Neural progenitor cell (in vitro differentiated cells): ENCODE measurements at regions not wholly inside any gene's neighbourhood (a gene's known extent, or its start where the extent isn't known, plus 50 kb on each side); places are given as distances from the start of the nearest gene placed in this dataset.

Experiments used
- EZH2 ChIP-seq: fragments of 200-600 bp; sonication (generic); IDR thresholded peaks from 2 replicates; pipeline ENCODE4 v1.6.1; 2017; ENCODE audit warnings: antibody characterized with exemption, mild to moderate bottlenecking, moderate library complexity
- TF ChIP-seq, protein P1 (sequence below): fragments of 200-600 bp; sonication (generic); IDR thresholded peaks from 2 replicates; pipeline ENCODE4 v1.5.1; 2017; ENCODE audit warnings: antibody characterized with exemption, mild to moderate bottlenecking

- TF ChIP-seq, protein P1, sequence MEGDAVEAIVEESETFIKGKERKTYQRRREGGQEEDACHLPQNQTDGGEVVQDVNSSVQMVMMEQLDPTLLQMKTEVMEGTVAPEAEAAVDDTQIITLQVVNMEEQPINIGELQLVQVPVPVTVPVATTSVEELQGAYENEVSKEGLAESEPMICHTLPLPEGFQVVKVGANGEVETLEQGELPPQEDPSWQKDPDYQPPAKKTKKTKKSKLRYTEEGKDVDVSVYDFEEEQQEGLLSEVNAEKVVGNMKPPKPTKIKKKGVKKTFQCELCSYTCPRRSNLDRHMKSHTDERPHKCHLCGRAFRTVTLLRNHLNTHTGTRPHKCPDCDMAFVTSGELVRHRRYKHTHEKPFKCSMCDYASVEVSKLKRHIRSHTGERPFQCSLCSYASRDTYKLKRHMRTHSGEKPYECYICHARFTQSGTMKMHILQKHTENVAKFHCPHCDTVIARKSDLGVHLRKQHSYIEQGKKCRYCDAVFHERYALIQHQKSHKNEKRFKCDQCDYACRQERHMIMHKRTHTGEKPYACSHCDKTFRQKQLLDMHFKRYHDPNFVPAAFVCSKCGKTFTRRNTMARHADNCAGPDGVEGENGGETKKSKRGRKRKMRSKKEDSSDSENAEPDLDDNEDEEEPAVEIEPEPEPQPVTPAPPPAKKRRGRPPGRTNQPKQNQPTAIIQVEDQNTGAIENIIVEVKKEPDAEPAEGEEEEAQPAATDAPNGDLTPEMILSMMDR = peak; percentile 70
- TF ChIP-seq EZH2 = no peak
Measured at GRCh38 chr2:125745514-125745913, 910.4 kb upstream of the GYPC start.
